ENCODE measurements at regions not wholly inside any gene's neighbourhood (a gene's known extent, or its start where the extent isn't known, plus 50 kb on each side); places are given as distances from the start of the nearest gene placed in this dataset.

GRCh38 chr3:167151636-167152035 is 228.5 kb downstream of the ZBBX start:
- TF ChIP-seq POLR2AphosphoS5 (IDR thresholded peaks at IDR 0.05), result no peak
- TF ChIP-seq POLR2A (IDR thresholded peaks at IDR 0.05), result no peak
- TF ChIP-seq CTCF (IDR thresholded peaks at IDR 0.05), result no peak
- DNase-seq (ENCODE audit: low spot score in 2 of 2), result no peak
- Histone ChIP-seq H3K4me3 (no peak overlapping the region), H3K9me3 (peaks cover 4 to 12% of the 10 kb centered on the region in 2 donors), H3K4me1 (no peaks in the 10 kb centered on the region), H3K36me3 (no peaks in the 10 kb centered on the region), H3K27ac (no peak overlapping the region), H3K27me3 (no peaks in the 10 kb centered on the region)
- intact Hi-C loops (cut with DNase I; ENCODE audit: low total_unique reads), result no loop called here

GRCh38 chr3:167148136-167148535 is 232.0 kb downstream of the ZBBX start:
- no peak for TF ChIP-seq POLR2AphosphoS5 (IDR thresholded peaks at IDR 0.05)
- no peak for TF ChIP-seq CTCF (IDR thresholded peaks at IDR 0.05)
- no peak for TF ChIP-seq POLR2A (IDR thresholded peaks at IDR 0.05)
- no peak for DNase-seq (ENCODE audit: low spot score in 2 of 2)
- Histone ChIP-seq H3K4me1 (no peaks in the 10 kb centered on the region), H3K36me3 (no peaks in the 10 kb centered on the region), H3K27ac (no peak overlapping the region), H3K9me3 (no peaks in the 10 kb centered on the region), H3K27me3 (no peaks in the 10 kb centered on the region), H3K4me3 (no peak overlapping the region)
- intact Hi-C loops (cut with DNase I; ENCODE audit: low total_unique reads), result no loop called here

GRCh38 chr3:167146911-167147310 is 233.2 kb downstream of the ZBBX start:
- TF ChIP-seq POLR2AphosphoS5 (IDR thresholded peaks at IDR 0.05) (no peak), CTCF (IDR thresholded peaks at IDR 0.05) (no peak), POLR2A (IDR thresholded peaks at IDR 0.05) (no peak)
- no peak for DNase-seq (ENCODE audit: low spot score in 2 of 2)
- Histone ChIP-seq H3K36me3 (no peaks in the 10 kb centered on the region), H3K9me3 (no peaks in the 10 kb centered on the region), H3K27ac (no peak overlapping the region), H3K27me3 (no peaks in the 10 kb centered on the region), H3K4me3 (no peak overlapping the region), H3K4me1 (no peaks in the 10 kb centered on the region)
- intact Hi-C loops (cut with DNase I; ENCODE audit: low total_unique reads), result no loop called here

GRCh38 chr3:167125612-167126407 is 254.3 kb downstream of the ZBBX start:
- Histone ChIP-seq H3K4me3 (no peak overlapping the region), H3K36me3 (no peaks in the 10 kb centered on the region), H3K27ac (no peak overlapping the region), H3K4me1 (no peaks in the 10 kb centered on the region), H3K27me3 (no peaks in the 10 kb centered on the region), H3K9me3 (peaks cover 0 to 5% of the 10 kb centered on the region in 2 donors)
- no peak for TF ChIP-seq CTCF (IDR thresholded peaks at IDR 0.05)
- no peak for TF ChIP-seq POLR2A (IDR thresholded peaks at IDR 0.05)
- no peak for TF ChIP-seq POLR2AphosphoS5 (IDR thresholded peaks at IDR 0.05)
- DNase-seq (ENCODE audit: low spot score in 2 of 2), result no peak
- intact Hi-C loops (cut with DNase I; ENCODE audit: low total_unique reads), result no loop called here

GRCh38 chr3:167120828-167121227 is 259.3 kb downstream of the ZBBX start:
- H3K4me3 ChIP-seq, result no peak overlapping the region
- DNase-seq (ENCODE audit: low spot score in 2 of 2), result no peak
- no peaks in the 10 kb centered on the region for H3K4me1 ChIP-seq
- intact Hi-C loops (cut with DNase I; ENCODE audit: low total_unique reads), result no loop called here
- no peak overlapping the region for H3K27ac ChIP-seq
- no peak for TF ChIP-seq POLR2A (IDR thresholded peaks at IDR 0.05)
- no peak for TF ChIP-seq CTCF (IDR thresholded peaks at IDR 0.05)
- TF ChIP-seq POLR2AphosphoS5 (IDR thresholded peaks at IDR 0.05), result no peak
- no peaks in the 10 kb centered on the region for H3K36me3 ChIP-seq
- no peaks in the 10 kb centered on the region for H3K27me3 ChIP-seq
- H3K9me3 ChIP-seq, result peaks cover 0 to 5% of the 10 kb centered on the region in 2 donors

Measured in breast epithelium (tissue), 4 donors.